HG02798 (cell line): ENCODE measurements at regions not wholly inside any gene's neighbourhood (a gene's known extent, or its start where the extent isn't known, plus 50 kb on each side); places are given as distances from the start of the nearest gene placed in this dataset.
A peak's percentile ranks its signal among the peaks of the same experiment; 100 is the strongest.

Experiments
- ATAC-seq: cut with Tn5 transposase; IDR thresholded peaks from one replicate; pipeline ENCODE4 v1.9.1; 2021; ENCODE audit warnings: mild to moderate bottlenecking; ENCODE audit not compliant: unreplicated experiment, poor library complexity

DNA sequence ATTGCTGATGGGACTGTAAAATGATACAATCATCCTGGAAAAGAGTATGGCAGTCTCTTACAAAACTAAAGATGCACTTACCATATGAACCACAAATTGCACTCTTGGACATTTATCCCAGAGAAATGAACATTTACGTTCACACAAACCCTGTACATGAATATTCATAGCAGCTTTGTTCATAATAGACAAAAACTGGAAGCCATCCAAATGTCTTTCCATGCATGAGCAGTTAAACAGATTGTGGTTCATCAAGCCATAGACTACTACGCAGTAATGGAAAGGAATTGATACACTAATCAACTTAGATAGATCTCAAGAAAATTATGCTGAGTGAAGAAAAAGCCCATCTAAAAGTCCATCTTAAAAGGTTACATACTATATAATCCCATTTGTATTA, 156.1 kb upstream of the SLC39A10 start:
- no peak for ATAC-seq

DNA sequence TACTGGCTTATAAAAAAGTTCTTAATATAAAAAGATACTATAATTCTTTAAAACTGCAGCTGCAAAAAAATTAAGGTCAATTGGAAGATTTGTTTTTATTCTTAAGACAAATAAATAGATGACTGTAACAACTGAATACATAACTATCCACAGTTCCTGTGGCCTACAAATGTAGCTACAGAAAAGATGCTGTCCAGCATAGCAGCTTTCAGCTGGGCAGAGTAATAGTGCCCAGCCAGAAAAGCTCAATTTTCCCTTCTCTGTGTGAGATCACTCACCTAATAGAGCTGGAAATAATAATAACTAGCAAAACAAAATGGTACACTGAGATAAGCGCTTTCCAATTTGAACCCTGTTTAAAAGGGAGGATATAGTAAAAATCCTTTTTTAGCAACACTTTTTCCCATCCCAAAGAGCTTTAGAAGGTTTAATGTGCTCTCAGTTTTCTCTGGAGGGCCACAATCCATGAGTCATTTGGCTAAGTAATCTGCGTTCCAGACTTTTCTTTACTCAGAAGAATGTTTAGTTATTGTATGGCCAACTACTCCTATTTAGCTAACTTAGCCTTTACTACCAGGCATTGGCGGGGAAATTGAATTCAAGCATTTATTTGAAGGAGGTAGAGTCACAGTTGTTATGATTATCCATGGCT, 158.1 kb upstream of the SLC39A10 start:
- ATAC-seq = no peak

DNA sequence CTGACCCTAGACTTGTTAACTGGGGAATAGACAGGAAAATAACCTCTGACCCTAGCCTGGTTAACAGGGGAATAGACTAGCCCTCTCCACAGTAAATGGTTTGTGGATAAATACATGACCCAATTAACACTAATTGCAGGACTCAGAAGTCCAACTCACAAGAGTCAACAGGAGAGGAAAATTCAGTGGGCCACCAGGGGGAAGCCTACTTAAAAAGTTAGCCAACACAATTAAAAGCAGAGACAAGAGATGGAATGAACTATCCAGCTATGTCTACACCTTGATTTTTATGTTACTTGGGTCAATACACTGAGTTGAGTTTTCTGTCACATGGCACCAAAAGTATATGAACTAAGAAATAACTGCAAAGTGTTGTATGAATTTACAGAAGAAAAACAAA, 158.8 kb upstream of the SLC39A10 start:
- peak; percentile 81 for ATAC-seq

DNA sequence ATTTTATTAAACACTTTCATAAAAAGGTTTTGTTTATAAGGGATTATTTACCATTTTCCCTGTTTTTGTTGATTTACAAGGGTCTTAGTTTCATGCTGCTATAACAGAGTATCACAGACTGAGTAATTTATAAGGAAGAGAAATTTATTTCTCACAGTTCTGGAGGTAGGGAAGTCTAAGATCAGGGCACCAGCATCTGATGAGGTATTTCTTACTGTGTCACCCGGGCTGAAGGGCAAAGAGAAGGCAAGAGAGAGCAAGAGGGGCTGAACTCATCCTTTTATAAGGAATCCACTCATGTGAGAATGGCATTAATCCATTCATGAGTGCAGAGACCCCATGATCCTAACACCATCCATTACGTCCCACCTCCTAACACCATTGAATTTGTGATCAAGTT, 160.0 kb upstream of the SLC39A10 start:
- no peak for ATAC-seq

DNA sequence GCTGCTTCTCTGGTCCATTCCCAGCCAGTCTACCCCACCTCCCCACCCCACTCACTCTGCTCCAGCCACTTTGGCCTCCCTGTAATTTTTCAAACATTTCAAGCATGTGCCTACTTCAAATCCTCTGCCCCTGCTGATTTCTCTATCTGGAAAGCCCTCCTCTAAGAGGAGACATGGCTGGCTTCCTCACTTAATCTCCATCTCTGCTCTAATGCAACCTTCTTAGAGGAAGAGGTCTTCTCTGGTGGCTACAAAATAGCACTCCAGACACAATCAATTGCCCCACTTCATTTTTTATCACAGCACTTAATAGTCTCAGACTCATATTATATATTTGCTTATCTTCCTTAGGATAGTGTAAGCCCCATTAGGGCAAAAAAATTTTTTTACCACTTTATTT, 161.1 kb upstream of the SLC39A10 start:
- no peak for ATAC-seq

DNA sequence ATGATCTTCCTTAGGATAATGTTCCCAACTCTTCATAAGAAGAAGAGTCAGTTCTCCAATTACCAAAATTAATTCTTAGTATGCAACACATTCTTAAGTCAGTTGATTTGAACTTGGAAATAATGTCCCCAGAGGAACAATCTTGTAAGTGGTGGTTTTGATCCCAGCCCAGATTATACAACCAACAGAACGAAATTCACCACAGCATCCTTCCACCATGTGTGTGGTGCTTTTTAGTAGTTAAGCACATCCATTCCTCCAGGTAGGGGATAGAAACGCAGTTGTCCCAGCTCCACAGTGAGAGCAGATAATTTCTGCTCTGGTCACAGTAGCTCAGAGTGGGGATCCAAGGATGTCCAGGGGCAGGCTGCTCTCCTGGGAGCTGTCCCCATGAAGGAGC, 161.7 kb upstream of the SLC39A10 start:
- no peak for ATAC-seq

DNA sequence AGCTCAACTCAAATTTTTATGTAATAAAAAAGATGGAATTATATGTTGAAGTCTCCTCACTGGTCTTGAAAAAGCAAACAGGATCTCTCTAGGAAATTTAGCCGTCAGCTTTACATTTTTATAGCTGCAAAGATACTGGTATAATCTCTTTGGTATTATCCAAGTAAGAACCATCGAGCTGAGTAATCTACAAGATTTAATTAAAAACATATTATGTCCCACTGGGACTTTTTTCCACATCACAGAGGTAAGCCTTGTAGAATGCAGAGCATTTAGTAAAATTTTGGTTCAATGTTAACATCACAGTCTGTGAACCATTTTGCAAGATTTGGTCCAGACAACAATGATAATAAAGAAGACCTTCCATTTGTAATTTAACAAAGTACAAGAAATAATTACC, 162.6 kb upstream of the SLC39A10 start:
- ATAC-seq = no peak

DNA sequence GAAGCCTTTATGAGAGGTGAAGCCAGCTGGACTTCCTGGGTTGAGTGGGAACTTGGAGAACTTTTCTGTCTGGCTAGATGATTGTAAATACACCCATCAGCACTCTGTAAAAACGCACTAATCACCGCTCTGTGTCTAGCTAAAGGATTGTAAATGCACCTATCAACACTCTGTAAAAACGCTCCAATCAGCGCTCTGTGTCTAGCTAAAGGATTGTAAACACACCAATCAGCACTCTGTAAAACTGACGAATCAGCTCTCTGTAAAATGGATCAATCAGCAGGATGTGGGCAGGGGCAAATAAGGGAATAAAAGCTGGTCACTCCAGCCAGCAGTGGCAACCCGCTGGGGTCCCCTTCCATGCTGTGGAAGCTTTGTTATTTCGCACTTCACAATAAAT, 163.6 kb upstream of the SLC39A10 start:
- ATAC-seq = no peak

DNA sequence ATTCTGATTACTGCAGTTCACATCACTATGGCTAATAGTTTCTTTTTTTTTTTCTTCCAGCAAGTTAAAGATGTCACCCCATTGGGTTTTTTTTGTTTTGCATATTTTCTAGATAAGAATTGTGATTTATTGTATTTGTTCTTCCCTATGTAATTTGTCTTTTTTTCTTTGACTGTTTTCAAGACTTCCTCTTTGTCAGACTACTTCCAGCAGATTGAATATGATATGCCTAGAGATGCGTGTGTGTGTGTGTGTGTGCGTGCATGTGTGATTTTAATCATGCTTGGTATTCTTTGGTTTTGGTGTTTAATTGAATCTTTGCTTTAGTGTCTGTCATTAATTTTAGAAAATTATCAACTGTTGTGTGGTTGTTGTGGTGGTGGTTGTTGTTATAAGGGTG, 166.7 kb upstream of the SLC39A10 start:
- no peak for ATAC-seq

DNA sequence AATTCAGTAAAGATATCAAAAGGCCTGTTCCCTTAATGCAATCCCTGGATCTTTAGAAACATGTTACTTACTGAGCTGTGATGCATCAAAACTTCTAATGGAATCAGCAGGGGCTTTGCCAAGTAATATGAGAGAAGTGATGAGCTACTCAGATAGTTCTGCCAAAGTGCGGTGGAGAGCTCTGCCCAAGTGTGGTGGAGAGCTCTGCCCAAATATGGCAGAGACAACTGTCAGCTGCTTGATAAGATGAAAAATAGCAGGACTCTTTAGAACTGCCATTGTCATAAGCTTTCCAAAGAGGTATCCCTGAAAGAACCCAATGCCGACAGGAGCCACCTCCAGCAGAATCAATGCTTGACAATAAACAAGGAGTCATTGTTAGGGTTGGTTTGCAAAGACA, 167.9 kb upstream of the SLC39A10 start:
- ATAC-seq = no peak

DNA sequence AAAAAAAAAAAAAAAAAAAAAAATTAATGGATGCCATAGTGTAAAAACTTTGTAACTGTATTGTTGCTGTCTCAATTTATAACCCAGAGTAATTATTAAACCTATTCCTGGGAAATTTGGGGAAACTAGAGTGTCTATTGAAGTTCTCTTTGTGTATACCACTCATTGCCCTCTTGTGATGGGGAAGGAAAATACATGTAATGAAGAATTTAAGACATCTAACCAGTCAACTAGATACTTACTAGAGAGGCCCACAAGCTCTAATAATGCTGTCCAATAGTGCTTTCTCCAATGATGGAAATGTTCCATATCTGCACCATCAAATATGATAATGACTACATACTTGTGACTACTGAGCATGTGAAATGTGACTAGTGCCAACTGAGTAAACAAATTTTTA, 168.5 kb upstream of the SLC39A10 start:
- no peak for ATAC-seq

DNA sequence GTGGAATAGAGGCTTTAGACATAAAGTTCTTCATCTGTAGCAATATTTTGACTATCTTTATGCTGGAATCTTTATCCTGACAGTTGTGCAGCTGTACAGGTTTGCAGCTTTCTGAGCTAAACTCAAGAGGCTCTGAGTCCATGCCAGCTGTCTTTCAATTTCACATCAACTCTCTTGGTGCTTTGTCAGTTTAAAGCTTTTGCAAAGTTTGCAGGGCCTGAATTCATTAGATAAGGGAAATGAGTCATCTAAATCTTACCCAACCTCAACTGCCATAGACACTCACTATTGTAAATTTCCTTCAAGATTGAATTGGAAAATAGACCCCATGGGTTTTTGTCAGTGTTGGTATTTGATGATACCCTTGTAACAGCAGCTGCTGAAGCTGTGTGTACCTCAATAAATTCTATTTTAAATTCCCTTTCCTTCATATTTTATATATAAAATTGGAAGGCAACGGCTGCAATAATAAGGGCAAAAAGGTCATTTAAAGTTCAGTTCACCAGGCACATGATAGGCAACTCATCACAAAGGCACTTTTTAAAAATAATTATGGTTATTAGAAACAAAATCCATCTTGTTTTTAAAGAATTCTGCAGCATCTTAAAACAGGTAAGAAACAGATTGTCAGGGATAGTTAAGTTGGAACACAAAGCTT, 169.9 kb upstream of the SLC39A10 start:
- ATAC-seq = peak; percentile 84

DNA sequence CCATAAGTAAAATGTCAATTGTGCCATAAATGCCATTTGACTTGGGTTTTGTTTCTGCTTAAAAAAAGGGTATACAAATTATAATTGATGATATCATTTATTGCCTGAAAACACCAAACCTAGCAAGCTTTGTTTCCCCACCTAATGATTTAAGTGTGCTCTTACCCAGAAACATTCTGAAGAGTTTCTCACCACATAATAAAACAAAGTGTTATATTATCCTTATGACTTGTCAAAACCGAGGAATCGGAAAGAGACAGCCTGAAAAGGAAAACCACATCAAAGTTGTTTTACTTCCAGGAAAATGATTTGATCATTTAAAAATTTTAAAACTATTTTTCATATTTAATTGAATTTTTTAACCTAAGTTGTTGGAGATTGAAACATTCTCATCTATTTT, 170.5 kb upstream of the SLC39A10 start:
- no peak for ATAC-seq

DNA sequence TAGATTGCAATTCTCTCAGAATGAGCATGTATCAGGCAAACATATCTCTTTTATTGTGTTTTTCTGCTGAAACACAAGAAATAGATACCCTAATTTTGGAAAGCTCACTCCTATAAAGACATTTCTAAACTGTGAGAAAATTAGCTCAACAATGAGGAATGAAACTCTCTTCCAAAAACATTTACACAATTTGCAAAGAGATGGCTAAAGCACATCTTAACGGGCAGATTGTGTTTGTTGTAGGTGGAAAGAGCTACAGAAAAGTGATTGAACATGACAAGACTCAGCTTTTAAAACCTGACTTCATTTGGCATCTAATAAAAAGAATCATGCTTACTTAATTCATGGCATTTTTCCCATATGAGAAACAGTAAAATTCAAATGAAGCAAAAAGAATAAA, 175.0 kb upstream of the SLC39A10 start:
- no peak for ATAC-seq

DNA sequence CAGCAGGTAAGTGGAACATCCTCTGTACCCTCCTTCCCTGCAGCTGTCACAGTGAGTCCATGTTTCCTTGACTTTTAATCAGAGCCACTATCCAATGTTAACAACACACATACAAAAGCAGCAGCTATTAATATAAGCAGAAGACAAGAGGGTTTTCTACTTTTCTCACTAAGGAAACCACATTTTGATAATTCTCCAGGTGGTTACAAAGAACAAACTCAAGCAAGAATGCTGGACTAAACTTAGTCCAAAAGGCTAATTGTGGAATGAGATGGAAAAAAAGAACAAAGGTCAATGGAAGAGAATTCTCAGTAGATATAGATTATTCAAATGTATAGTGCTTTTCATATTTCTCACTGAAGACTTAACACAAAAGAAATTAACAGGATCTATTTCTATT, 176.9 kb upstream of the SLC39A10 start:
- ATAC-seq = no peak

DNA sequence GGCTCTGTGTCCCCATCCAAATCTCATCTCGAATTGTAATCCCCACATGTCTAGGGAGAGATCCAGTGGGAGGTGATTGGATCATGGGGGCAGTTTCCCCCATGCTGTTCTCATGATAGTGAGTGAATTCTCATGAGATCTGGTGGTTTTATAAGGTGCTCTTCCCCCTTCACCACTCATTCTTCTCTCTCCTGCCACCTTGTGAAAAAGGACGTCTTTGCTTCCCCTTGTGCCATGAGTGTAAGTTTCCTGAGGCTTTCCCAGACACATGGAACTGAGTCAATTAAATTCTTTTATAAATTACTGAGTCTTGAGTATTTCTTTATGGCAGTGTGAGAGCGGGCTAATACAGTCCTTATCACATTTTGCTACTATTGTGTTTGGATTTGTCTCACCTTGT, 177.6 kb upstream of the SLC39A10 start:
- ATAC-seq = no peak

DNA sequence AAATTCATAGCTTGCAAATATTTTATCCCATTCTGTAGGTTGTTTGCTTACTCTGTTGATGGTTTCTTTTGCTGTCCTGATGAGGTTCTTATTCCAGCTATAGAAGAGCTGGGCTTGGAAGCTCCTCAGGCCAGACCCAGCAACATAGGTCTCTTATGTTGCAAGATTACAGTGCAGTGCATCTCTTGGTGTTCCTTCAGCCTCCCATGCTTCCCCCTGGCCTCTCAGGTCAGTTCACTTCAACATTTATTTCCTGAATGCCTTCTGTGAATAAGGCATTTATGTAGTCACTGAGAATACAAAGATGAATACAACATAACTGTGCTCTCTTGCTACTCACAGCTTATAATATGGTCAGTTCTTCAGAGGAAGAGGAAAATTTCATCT, 179.0 kb upstream of the SLC39A10 start:
- ATAC-seq = peak; percentile 20

DNA sequence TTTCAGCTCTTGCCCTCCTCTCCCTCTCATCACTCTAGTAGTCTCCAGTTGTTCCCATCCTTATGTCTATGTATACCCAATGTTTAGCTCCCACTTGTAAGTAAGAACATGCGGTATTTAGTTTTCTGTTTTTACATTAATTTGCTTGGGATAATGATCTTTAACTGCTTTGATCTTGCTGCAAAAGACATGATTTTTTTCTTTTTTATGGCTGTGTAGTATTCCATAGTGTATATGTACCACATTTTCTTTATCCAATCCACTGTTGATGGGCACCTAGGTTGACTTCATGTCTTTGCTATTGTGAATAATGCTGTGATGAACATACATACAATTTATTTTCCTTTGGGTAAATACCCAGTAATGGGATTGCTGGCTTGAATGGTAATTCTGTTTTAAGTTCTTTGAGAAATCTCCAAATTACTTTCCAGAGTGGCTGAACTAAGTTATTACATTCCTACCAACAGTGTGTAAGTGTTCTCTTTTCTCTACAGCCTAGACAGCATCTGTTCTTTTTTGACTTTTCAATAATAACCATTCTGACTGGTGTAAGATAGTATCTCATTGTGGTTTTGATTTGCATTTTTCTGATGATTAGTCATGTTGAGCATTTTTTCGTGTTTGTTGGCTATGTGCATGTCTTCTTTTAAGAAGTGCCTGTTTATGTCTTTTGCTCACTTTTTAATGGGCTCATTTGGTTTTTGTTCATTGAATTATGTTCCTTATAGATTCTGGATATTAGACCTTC, 179.6 kb upstream of the SLC39A10 start:
- peak; percentile 70 for ATAC-seq

DNA sequence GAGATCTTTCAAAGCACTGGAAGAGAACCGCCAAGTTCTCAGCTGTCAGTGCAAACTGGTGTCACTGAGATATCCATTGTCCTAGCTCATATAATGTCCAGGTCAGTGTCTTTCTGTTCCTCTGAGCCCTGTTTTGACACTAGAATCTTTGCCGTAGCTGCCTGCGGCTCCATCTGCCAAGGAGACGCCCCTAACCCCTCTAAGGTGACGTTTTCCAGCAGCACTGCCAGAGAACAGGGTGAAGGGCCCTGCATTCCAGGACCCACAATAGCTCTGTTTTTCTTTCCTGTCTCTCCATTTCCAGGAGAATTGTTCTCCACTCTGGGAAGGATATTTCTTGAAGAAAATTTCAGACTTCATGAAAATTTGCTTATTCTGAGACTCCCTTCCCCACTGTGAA, 181.7 kb upstream of the SLC39A10 start:
- no peak for ATAC-seq

DNA sequence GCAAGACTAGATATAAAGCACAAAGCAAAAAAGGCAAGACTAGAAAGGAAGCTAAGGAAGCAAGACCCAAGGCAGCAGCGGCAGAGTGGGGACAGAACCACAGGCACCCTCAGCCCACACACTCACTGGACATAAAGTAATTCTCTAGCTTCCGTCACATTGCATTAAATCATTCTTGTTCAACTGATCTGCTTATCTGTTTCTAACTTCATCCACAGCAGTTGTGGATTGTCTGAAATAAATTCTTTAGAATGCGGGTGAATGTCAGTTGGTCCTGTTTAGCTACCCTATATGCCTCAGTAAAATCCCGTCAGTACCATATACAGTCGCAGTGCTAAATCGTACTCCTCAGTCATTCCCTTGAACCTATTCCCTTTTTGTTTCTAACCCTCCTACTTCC, 183.2 kb upstream of the SLC39A10 start:
- ATAC-seq = no peak

DNA sequence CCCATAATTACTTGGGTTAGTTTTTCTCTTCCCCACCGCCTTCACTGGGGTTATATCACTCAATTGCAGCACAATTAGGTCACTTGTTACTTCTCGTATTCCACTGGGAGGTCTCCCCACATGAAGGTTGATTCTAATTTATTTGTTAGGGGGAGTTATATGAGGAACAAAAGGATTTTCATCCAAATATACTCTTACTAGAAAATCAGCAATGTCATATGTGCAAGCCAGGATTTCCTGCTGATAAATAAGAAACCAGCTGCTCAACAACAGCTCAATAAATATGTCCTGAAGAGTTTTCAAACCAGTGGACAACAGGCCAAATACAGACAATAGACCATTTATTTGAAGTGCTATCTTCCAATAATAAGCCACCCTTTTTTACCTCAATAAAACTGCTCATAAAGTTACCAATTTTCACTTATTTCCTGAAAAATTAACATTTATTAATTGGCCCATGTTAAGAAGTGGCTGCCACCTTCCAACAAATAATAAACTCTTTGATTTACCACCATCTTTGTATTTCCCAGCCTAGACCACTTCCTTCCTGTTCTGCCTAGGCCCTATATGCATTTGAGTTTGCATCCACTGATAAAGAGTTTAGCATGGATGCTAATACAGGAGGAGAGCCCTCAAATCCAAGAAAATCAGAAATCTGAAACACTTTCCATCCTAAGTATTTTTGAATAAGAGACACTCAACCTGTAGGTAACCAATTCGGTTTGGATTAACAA, 184.4 kb upstream of the SLC39A10 start:
- ATAC-seq = no peak
